Immature natural killer cell (primary cell): ENCODE measurements at regions not wholly inside any gene's neighbourhood (a gene's known extent, or its start where the extent isn't known, plus 50 kb on each side); places are given as distances from the start of the nearest gene placed in this dataset.

ENCODE experiments used
- DNase-seq, 3 donors: peaks; one replicate each; pipeline ENCODE4 v3.0.0; 2022; ENCODE audit warnings: mixed read lengths in 1 of 3
- H3K27ac Mint-ChIP-seq, 6 donors: one replicate each; pipeline ENCODE4 v1.8.0; 2020; ENCODE audit warnings: mixed read lengths in 6 of 6, mild to moderate bottlenecking in 5 of 6, inconsistent platforms in 4 of 6, moderate library complexity in 3 of 6
- H3K27me3 Mint-ChIP-seq, 3 donors: one replicate each; pipeline ENCODE4 v1.8.0; 2020 to 2021; ENCODE audit warnings: low read depth in 3 of 3, mild to moderate bottlenecking in 3 of 3, mixed read lengths in 3 of 3, moderate library complexity in 3 of 3, inconsistent platforms in 1 of 3
- H3K36me3 Mint-ChIP-seq, 3 donors: one replicate each; pipeline ENCODE4 v1.8.0; 2020; ENCODE audit warnings: mixed read lengths in 3 of 3, inconsistent platforms in 2 of 3, mild to moderate bottlenecking in 2 of 3
- H3K4me1 Mint-ChIP-seq, 2 donors: one replicate each; pipeline ENCODE4 v1.8.0; 2020; ENCODE audit warnings: inconsistent platforms in 2 of 2, mild to moderate bottlenecking in 2 of 2, mixed read lengths in 2 of 2, moderate library complexity in 1 of 2
- H3K4me3 Mint-ChIP-seq, 5 donors: one replicate each; pipeline ENCODE4 v1.8.0; 2020; ENCODE audit warnings: mild to moderate bottlenecking in 5 of 5, mixed read lengths in 5 of 5, inconsistent platforms in 3 of 5, moderate library complexity in 3 of 5
- H3K9me3 Mint-ChIP-seq, 6 donors: one replicate each; pipeline ENCODE4 v1.8.0; 2020; ENCODE audit warnings: mild to moderate bottlenecking in 6 of 6, mixed read lengths in 6 of 6, inconsistent platforms in 4 of 6, moderate library complexity in 3 of 6

DNA sequence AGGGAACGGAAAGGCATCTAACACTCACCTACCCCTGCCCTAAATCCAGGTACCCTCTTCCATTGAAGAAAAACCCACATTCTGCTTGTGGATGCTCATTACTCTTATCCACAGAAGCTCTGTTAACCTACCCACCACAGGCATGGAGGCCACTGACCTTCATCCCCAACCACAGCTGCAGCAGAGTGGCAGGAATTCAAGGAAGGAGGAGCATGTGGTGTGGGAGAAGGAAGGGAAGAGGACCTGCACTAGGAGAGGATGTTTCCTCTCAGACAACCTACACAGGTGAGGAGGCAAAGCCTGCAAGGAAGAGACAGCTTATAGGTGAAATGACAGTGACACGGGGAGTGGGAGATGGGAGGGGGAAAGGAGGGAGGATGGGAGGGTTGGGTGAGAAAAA is 192.5 kb upstream of the TSC22D2 start:
- H3K4me3 Mint-ChIP-seq: no peak overlapping the region
- peaks cover 2 to 11% (median 3%) of the 10 kb centered on the region in 3 donors for H3K27me3 Mint-ChIP-seq
- H3K27ac Mint-ChIP-seq: no peak overlapping the region
- H3K36me3 Mint-ChIP-seq: no peaks in the 10 kb centered on the region
- no peak for DNase-seq
- H3K9me3 Mint-ChIP-seq: no peaks in the 10 kb centered on the region
- H3K4me1 Mint-ChIP-seq: no peaks in the 10 kb centered on the region

DNA sequence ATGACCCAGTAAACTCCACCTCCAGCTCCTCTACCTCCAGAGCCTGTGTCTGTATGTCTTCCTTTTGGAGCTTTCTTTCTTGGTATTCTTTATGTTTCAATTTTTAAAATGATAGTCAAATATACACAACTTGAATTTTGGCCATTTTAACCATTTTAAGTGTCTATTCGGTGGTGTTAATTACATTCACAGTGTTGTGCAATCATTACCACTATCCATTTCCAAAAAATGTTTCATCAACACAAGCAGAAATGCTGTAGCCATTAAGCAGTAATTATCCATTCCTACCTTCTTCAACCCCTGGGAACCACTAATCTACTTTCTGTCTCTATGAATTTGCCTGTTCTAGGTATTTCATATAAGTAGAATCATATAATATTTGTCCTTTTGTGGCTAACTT is 194.5 kb upstream of the TSC22D2 start:
- Mint-ChIP-seq H3K36me3 (no peaks in the 10 kb centered on the region), H3K9me3 (no peaks in the 10 kb centered on the region), H3K4me3 (no peak overlapping the region), H3K27ac (no peak overlapping the region), H3K27me3 (peaks cover 0 to 8% (median 3%) of the 10 kb centered on the region in 3 donors), H3K4me1 (no peaks in the 10 kb centered on the region)
- DNase-seq: no peak

DNA sequence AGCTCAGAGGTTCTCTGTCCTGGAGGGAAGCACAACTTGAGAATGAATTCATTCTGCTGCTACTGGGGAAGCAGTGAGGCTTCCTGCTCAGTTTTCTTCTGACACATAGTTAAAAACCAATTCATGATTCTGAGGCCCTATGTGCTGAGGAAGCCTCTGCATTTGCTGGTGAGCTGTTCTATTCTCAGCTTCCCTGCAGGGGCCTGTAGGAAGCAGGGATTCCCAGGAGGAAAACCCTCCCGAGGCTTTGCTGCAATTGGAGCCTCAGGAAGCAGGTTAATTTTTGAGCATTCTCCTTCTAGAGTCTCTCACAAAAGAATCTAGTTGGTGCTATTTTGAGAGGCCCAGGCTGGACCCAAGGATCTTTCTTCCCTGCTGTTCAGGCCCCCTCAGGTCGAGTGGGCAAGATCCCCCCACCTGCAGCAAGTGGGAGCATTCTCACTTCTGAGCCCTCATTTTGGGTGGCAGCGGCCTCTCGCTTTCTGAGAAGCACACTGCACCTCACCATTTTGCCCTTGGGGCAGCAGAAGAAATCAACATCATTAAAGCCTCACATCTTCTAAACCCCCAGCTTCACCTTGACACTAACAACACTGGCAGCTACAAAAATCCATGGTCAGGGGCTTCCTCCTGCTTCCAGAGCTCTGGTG is 197.5 kb upstream of the TSC22D2 start:
- no peak for DNase-seq
- no peaks in the 10 kb centered on the region for H3K36me3 Mint-ChIP-seq
- no peak overlapping the region for H3K4me3 Mint-ChIP-seq
- no peak overlapping the region for H3K27ac Mint-ChIP-seq
- peaks cover 0 to under 1% (median 0%) of the 10 kb centered on the region in 6 donors for H3K9me3 Mint-ChIP-seq
- H3K4me1 Mint-ChIP-seq: no peaks in the 10 kb centered on the region
- H3K27me3 Mint-ChIP-seq: peaks cover 0 to 7% (median 3%) of the 10 kb centered on the region in 3 donors

DNA sequence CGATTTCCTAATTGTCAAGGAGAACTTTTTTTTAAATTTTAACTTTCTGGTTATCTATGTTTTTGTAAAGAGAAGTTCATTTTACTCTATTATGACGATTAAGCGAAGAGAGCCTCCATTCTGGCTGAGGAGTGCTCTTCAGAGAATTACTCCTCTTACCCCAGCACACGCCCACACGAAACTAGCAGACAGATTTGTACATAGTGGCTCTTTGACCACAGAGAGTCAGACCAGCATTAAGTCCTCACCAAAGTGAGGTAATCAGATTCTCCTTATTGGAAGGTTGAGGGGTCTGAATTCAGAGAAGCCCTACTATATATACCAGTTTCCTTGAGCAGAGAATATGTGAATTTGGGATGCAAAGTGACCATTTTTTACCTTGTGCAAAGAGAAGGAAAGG is 204.8 kb upstream of the TSC22D2 start:
- Mint-ChIP-seq H3K4me1 (no peaks in the 10 kb centered on the region), H3K9me3 (peaks cover 0 to 2% (median 0%) of the 10 kb centered on the region in 6 donors), H3K27me3 (peaks cover 0 to 1% (median 0%) of the 10 kb centered on the region in 3 donors), H3K36me3 (no peaks in the 10 kb centered on the region), H3K4me3 (no peak overlapping the region), H3K27ac (no peak overlapping the region)
- DNase-seq: no peak

DNA sequence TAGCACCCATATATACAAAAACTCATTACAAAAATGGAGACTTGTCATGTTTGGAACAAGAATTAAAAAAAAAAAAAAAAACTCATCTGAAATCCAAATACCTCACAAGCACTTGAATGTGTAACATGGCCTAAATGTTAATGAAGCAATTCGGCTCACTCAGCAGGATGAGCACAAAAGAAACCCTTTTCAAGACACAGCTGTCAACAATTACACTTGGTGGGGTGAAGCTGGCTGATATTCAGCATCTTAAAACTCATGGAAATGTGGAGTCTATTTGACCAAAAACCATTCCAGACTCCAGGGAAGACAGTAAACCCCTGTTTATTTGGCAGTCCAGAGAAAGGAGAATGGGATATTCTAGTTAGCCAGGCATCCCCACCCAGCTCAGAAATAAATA is 205.4 kb upstream of the TSC22D2 start:
- Mint-ChIP-seq H3K4me1 (no peaks in the 10 kb centered on the region), H3K36me3 (no peaks in the 10 kb centered on the region), H3K9me3 (peaks cover 0 to 2% (median 0%) of the 10 kb centered on the region in 6 donors), H3K27ac (no peak overlapping the region), H3K4me3 (no peak overlapping the region), H3K27me3 (peaks cover 0 to 3% (median 0%) of the 10 kb centered on the region in 3 donors)
- no peak for DNase-seq

DNA sequence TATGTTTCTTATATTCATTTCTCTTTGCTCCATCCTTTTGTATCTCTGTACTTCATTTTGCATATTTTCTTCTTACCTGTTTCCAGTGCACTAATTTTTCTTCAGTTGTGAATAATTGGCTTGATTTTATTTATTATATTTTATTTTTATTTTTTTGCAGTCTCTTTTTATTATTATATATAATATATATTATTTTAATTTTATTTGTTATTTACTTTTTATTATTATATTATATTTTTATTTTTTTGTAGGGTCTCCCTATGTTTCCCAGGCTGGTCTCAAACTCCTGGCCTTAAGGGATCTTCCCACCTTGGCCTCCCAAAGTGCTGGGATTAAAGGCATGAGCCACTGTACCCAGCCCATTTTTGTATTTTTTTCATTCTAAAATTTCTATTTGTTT is 213.1 kb upstream of the TSC22D2 start:
- no peak for DNase-seq
- no peaks in the 10 kb centered on the region for H3K36me3 Mint-ChIP-seq
- H3K27ac Mint-ChIP-seq: no peak overlapping the region
- no peak overlapping the region for H3K4me3 Mint-ChIP-seq
- H3K4me1 Mint-ChIP-seq: no peaks in the 10 kb centered on the region
- peaks cover 4 to 11% (median 10%) of the 10 kb centered on the region in 3 donors for H3K27me3 Mint-ChIP-seq
- H3K9me3 Mint-ChIP-seq: no peaks in the 10 kb centered on the region

DNA sequence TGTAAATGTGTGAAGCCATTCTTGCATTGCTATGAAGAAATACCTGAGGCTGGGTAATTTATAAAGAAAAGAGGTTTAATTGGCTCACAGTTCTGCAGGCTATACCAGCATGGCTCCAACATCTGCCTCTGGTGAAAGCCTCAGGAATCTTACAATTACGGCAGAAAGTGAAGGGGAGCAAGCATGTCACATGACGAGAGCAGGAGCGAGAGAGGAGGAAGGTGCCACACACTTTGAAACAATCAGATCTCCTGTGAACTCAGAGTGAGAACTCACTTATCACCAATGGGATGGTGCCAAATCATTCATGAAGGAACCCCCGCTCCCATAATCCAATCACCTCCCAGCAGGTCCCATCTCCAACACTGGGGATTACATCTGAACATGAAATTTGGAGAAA is 213.6 kb upstream of the TSC22D2 start:
- no peak for DNase-seq
- no peaks in the 10 kb centered on the region for H3K36me3 Mint-ChIP-seq
- no peak overlapping the region for H3K4me3 Mint-ChIP-seq
- no peaks in the 10 kb centered on the region for H3K4me1 Mint-ChIP-seq
- H3K27me3 Mint-ChIP-seq: peaks cover 4 to 12% (median 11%) of the 10 kb centered on the region in 3 donors
- H3K27ac Mint-ChIP-seq: no peak overlapping the region
- no peaks in the 10 kb centered on the region for H3K9me3 Mint-ChIP-seq

DNA sequence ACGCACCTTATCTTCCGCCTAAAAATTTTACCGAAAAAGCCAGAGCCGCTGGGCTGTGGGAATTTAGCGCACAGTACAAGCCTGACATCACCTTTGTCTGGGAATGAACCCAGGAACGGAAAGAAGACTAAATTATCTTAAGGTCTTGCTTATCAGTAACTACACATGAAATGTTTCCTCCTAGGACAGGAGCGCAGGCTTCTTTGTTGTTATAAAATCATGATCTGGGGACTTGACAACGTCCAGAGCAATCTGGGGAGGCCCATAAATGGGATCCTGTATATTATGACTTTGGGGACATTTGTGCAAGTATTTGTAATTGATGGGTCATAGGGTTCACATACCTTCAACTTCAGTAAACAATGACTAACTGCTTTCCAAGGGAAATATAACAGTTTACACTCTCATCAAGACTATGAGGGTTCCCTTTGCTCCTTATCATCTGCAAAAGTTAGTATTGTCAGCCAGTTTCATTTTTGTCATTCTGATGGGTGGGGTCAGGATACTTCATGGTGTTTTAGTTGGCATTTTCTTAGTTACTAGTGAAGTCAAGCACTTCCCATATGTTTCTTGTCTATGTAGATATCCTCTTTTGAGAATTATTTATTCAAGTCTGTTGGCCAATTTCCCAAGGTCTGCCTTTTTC is 213.9 kb upstream of the PFN2 start:
- no peak overlapping the region for H3K4me3 Mint-ChIP-seq
- DNase-seq: no peak
- no peaks in the 10 kb centered on the region for H3K9me3 Mint-ChIP-seq
- H3K4me1 Mint-ChIP-seq: no peaks in the 10 kb centered on the region
- H3K27ac Mint-ChIP-seq: no peak overlapping the region
- H3K27me3 Mint-ChIP-seq: peaks cover 0 to 5% (median 2%) of the 10 kb centered on the region in 3 donors
- no peaks in the 10 kb centered on the region for H3K36me3 Mint-ChIP-seq

DNA sequence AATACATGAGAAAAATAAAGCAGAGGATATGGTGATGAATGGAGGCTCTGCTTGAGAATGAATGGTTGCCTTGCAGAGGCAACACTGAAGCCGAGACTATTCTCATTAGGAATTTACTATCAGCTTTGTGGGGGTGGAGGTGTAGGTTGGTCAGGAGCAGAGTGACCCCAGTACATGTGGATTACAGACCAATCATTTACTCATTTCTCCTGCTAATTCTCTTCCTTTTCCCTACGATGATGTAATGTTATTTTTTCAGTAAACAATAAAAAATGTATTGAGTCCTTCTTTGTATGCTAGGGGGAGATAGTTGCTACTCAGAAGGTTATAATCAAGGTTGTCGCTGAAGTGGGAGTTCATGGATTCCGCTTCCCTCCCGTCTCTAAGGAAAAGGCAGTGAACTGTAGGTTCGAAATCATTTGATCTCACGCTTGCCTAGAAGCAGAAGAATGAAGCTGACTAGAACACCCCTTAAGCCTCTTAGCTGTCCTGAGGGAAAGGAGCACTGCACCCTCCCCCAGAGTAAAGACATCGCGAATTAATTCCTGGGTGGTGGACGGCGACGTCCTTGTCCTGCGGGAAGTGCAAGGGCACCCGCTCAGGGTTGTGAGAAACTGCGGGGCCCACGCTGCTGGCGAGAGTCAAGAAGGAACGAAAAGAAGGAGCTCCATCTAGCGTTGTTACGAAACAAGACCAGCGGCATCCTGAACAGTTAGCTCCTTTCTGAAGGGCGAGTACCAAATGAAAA is 213.2 kb upstream of the PFN2 start:
- no peak overlapping the region for H3K4me3 Mint-ChIP-seq
- H3K27me3 Mint-ChIP-seq: peaks cover 0 to 4% (median 2%) of the 10 kb centered on the region in 3 donors
- no peaks in the 10 kb centered on the region for H3K36me3 Mint-ChIP-seq
- H3K27ac Mint-ChIP-seq: no peak overlapping the region
- no peaks in the 10 kb centered on the region for H3K9me3 Mint-ChIP-seq
- peak; percentile 9 to 25 (median 12) for DNase-seq
- no peaks in the 10 kb centered on the region for H3K4me1 Mint-ChIP-seq

DNA sequence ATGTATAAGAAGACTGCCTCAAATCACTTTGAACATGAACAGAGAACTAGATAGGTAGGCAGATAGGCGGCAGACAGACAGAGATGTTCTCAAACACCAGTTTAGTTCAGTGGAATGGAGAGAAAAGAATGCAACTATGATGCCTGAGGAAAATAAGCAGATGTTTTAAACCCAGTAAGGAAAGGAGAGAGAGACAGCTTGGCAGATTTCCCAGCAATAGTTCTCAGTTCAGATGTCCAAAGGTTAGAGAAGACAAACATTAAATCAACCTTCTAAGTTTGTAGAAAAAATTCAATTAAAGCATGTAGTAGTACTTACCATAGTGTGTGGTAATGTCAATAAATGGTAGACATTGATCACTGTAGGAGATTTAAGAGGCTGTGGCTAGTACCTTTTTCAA is 209.6 kb upstream of the PFN2 start:
- no peak for DNase-seq
- no peaks in the 10 kb centered on the region for H3K9me3 Mint-ChIP-seq
- no peaks in the 10 kb centered on the region for H3K36me3 Mint-ChIP-seq
- no peak overlapping the region for H3K4me3 Mint-ChIP-seq
- H3K27me3 Mint-ChIP-seq: peaks cover 0 to 1% (median 0%) of the 10 kb centered on the region in 3 donors
- H3K4me1 Mint-ChIP-seq: no peaks in the 10 kb centered on the region
- H3K27ac Mint-ChIP-seq: no peak overlapping the region

DNA sequence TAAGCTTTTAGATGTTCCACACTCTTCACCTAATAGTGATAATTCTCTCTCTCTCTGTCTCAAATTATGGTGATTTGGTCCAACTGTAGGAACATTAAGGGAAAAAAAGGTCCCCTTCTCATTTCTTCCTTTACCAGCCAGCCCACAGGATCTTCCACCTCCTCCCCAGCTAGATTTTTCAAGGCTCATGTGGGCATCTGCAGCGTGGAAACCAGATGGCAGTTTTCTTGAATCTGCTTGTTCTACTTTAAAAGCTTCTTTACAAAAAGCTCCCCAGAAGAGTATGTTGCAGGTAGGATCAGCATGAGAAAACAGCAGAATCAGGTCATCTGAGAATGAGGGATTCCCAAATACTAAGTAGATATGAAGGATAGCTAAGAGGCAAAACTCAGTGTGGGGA is 208.6 kb upstream of the PFN2 start:
- Mint-ChIP-seq H3K36me3 (no peaks in the 10 kb centered on the region), H3K4me3 (no peak overlapping the region), H3K9me3 (no peaks in the 10 kb centered on the region), H3K4me1 (no peaks in the 10 kb centered on the region), H3K27ac (no peak overlapping the region), H3K27me3 (peaks cover 0 to 2% (median 0%) of the 10 kb centered on the region in 3 donors)
- DNase-seq: no peak

DNA sequence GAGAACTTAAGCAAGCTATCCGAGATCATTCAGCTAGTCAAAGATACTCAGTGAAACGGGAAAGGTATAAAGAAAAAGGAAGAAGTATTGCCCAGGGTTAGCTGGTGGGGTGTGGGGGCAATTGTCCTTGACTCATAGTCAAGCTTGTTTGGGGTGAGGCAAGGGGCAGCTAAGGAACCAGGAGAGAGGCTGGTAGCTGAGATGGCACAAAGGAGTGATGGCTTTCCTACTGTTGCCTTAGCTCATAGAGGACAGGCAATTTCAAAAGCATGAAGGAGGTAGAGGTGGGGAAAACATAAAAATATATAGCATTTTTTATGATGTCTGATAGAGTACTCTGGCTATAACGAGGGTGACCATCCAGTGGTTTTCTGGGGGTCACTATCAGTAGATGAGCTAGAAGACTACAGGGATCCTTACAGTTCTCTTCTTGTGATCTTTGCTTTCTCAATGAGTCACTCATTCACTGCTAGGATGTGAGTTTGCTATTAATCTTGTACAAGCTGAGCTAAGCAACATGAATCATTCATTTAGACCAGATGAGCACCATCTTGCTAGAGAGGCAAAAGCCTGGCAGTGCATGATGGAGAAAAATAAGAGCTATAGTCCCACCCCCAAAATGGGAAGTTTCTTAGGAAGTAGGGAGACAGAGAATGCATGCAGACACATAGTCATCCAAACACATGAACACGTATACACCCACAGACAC is 207.1 kb upstream of the PFN2 start:
- Mint-ChIP-seq H3K4me1 (no peaks in the 10 kb centered on the region), H3K27ac (no peak overlapping the region), H3K36me3 (no peaks in the 10 kb centered on the region), H3K9me3 (no peaks in the 10 kb centered on the region), H3K4me3 (no peak overlapping the region), H3K27me3 (peaks cover 0 to 2% (median 0%) of the 10 kb centered on the region in 3 donors)
- DNase-seq: no peak

DNA sequence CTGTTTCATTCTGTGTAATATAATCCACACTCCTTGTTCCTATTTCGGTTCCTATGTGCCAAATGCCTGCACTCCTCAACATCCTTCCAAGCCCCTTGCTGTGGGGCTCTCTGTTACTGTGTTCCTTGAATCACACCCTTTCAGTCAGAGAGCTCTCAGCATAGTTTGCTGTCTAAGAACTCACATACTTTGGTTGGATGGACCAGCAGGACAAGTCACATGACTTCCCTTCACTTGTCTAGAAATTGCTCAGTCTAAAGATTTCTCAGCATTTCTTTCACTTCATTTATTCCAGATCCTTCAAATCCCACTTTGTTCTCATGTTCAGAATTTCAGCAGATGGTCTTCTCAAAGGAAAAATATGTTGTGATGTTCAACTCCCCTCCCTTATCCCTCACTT is 203.5 kb upstream of the PFN2 start:
- Mint-ChIP-seq H3K4me1 (no peaks in the 10 kb centered on the region), H3K27ac (no peak overlapping the region), H3K36me3 (no peaks in the 10 kb centered on the region), H3K9me3 (no peaks in the 10 kb centered on the region), H3K27me3 (peaks cover 0 to 3% (median 2%) of the 10 kb centered on the region in 3 donors), H3K4me3 (no peak overlapping the region)
- DNase-seq: no peak

DNA sequence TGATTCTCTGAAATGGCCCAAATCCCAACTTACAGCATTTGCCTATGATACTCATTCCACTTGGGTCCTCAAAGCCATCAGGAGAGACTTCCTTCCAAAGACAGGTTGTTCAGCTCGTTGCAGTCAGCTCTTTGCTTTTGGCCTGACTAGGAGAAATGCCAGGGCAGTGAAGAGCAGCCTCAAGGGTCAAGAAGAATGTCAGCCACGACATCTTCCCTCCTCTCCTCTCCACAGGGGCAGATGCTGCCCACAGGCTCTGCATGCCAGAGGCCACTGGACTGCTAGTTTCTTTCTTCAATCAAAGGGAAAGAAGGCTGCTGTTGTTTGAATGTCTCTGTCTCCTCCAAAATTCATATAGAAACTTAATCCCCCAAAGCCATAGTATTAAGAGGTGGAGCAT is 201.7 kb upstream of the PFN2 start:
- H3K4me3 Mint-ChIP-seq: no peak overlapping the region
- H3K27me3 Mint-ChIP-seq: peaks cover 0 to 3% (median 2%) of the 10 kb centered on the region in 3 donors
- no peak overlapping the region for H3K27ac Mint-ChIP-seq
- DNase-seq: no peak
- no peaks in the 10 kb centered on the region for H3K9me3 Mint-ChIP-seq
- no peaks in the 10 kb centered on the region for H3K36me3 Mint-ChIP-seq
- H3K4me1 Mint-ChIP-seq: no peaks in the 10 kb centered on the region
